Endodermal cell (in vitro differentiated cells): ENCODE measurements at regions not wholly inside any gene's neighbourhood (a gene's known extent, or its start where the extent isn't known, plus 50 kb on each side); places are given as distances from the start of the nearest gene placed in this dataset.

Experiments used
- DNase-seq: peaks from one replicate; pipeline ENCODE4 v3.0.0-alpha.2; 2017
- H3K27ac ChIP-seq: 2 replicates; pipeline ENCODE4 v1.5.1; 2013; ENCODE audit warnings: mild to moderate bottlenecking, low read depth, low read length, moderate library complexity
- H3K27me3 ChIP-seq: 2 replicates; pipeline ENCODE4 v1.6.1; 2013; ENCODE audit warnings: mild to moderate bottlenecking, low read length, moderate library complexity; ENCODE audit not compliant: insufficient read depth, control insufficient read depth, poor library complexity, severe bottlenecking
- H3K36me3 ChIP-seq: 2 replicates; pipeline ENCODE4 v1.7.0; 2013; ENCODE audit warnings: mild to moderate bottlenecking, low read length, moderate library complexity; ENCODE audit not compliant: control insufficient read depth, insufficient read depth
- H3K4me1 ChIP-seq: one replicate; pipeline ENCODE4 v1.7.0; 2013; ENCODE audit warnings: low read length; ENCODE audit not compliant: control insufficient read depth, insufficient read depth
- H3K4me3 ChIP-seq: 2 replicates; pipeline ENCODE4 v1.5.1; 2013; ENCODE audit warnings: mild to moderate bottlenecking, low read length, moderate library complexity
- H3K9ac ChIP-seq: 2 replicates; pipeline ENCODE4 v1.6.1; 2013; ENCODE audit warnings: mild to moderate bottlenecking, low read length, moderate library complexity; ENCODE audit not compliant: poor library complexity, severe bottlenecking; ENCODE audit errors: extremely low read depth
- H3K9me3 ChIP-seq: 2 replicates; pipeline ENCODE4 v1.6.1; 2013; ENCODE audit warnings: mild to moderate bottlenecking, low read length, moderate library complexity; ENCODE audit not compliant: control insufficient read depth
- H3K27ac Mint-ChIP-seq: 2 replicates; pipeline ENCODE4 v1.8.0; 2020; ENCODE audit warnings: mixed read lengths
- H3K27me3 Mint-ChIP-seq: 2 replicates; pipeline ENCODE4 v1.8.0; 2021; ENCODE audit warnings: mild to moderate bottlenecking, mixed read lengths; ENCODE audit not compliant: insufficient read depth
- H3K36me3 Mint-ChIP-seq: 2 replicates; pipeline ENCODE4 v1.8.0; 2020; ENCODE audit warnings: low read depth, mixed read lengths
- H3K4me1 Mint-ChIP-seq: 2 replicates; pipeline ENCODE4 v1.8.0; 2020; ENCODE audit warnings: mixed read lengths
- H3K4me3 Mint-ChIP-seq: 2 replicates; pipeline ENCODE4 v1.8.0; 2020; ENCODE audit warnings: mild to moderate bottlenecking, moderate library complexity, mixed read lengths
- H3K9me3 Mint-ChIP-seq: 2 replicates; pipeline ENCODE4 v1.8.0; 2020; ENCODE audit warnings: mild to moderate bottlenecking, mixed read lengths
- WGBS, 2 experiments: methylation state at CpG; one replicate each; pipeline versions ENCODE4 v1.1.5 to v1.1.7; 2013; ENCODE audit warnings: missing lambda C conversion rate in 2 of 2, mixed read lengths in 1 of 2; ENCODE audit not compliant: insufficient coverage in 1 of 2, insufficient read length in 1 of 2; 5-methylcytosine and 5-hydroxymethylcytosine counted together
- TF ChIP-seq, protein P1 (sequence below): fragments of 200-600 bp; sonication (generic); conservative IDR thresholded peaks from 2 replicates; pipeline ENCODE4 v1.5.0; 2021; ENCODE audit warnings: antibody characterized with exemption, mild to moderate bottlenecking

DNA sequence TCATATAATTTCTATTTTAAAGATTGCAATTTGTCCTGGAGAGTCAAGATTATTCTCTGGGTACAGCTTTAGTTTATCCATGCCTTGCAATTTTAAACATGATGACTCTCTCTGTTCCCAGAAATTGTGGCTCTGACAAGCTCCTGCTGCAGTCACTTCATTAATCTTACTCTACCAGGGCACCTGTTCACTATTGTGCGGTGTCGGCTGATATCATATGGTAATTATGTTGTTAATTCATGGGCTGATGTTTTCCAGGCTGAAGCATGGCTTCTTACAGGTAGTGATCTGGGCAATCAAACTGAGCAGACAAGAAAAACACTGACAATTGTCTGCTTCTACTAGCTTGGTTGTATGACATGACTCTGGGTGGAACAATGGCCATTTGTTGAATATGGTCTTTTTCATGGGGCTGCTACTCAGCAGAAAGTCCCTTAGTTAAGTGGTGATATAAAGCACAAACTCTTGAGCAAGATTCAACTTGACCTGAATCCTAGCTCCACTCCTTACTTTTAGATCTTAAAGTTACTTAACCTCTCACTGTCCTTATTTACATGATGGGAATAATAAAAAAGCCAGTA, 230.7 kb downstream of the FAT3 start:
- H3K27me3 Mint-ChIP-seq, result peaks cover 2% of the 10 kb centered on the region
- no peaks in the 10 kb centered on the region for H3K9me3 ChIP-seq
- H3K4me3 ChIP-seq, result no peak overlapping the region
- no peak overlapping the region for H3K27ac ChIP-seq
- 90 to 93% methylated on average over 2 of the region's 2 CpGs for WGBS, 2 experiments
- no peaks in the 10 kb centered on the region for H3K36me3 Mint-ChIP-seq
- H3K36me3 ChIP-seq, result no peaks in the 10 kb centered on the region
- peaks cover 5% of the 10 kb centered on the region for H3K4me1 Mint-ChIP-seq
- no peak for DNase-seq
- no peaks in the 10 kb centered on the region for H3K27me3 ChIP-seq
- H3K4me1 ChIP-seq, result no peaks in the 10 kb centered on the region
- H3K9ac ChIP-seq, result no peak overlapping the region
- H3K27ac Mint-ChIP-seq, result no peak overlapping the region
- H3K9me3 Mint-ChIP-seq, result no peaks in the 10 kb centered on the region
- TF ChIP-seq, protein P1, sequence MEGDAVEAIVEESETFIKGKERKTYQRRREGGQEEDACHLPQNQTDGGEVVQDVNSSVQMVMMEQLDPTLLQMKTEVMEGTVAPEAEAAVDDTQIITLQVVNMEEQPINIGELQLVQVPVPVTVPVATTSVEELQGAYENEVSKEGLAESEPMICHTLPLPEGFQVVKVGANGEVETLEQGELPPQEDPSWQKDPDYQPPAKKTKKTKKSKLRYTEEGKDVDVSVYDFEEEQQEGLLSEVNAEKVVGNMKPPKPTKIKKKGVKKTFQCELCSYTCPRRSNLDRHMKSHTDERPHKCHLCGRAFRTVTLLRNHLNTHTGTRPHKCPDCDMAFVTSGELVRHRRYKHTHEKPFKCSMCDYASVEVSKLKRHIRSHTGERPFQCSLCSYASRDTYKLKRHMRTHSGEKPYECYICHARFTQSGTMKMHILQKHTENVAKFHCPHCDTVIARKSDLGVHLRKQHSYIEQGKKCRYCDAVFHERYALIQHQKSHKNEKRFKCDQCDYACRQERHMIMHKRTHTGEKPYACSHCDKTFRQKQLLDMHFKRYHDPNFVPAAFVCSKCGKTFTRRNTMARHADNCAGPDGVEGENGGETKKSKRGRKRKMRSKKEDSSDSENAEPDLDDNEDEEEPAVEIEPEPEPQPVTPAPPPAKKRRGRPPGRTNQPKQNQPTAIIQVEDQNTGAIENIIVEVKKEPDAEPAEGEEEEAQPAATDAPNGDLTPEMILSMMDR, result no peak
- no peak overlapping the region for H3K4me3 Mint-ChIP-seq

DNA sequence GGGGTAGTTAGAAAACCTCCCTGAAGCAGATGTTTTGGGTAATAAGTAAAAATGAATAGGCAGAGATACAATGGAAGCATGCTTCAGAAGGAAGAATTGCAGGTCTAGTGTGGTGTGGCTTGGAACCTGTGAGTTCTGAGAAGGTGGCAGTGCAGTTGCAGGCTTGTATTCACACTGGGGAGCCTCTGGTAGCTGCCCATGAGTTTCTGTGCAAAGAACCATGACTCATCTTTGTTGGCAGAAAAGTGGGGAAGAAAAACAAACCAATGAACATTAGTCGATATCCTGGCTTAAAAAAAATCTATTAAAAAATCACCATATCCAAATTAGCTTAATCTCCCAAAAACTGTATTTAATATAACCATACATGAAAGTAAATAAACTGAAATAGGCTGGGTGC, 232.6 kb downstream of the FAT3 start:
- Histone ChIP-seq H3K36me3 (no peaks in the 10 kb centered on the region), H3K9ac (no peak overlapping the region), H3K27me3 (no peaks in the 10 kb centered on the region), H3K4me3 (no peak overlapping the region), H3K27ac (no peak overlapping the region), H3K4me1 (no peaks in the 10 kb centered on the region), H3K9me3 (no peaks in the 10 kb centered on the region)
- H3K27me3 Mint-ChIP-seq, result peaks cover 2% of the 10 kb centered on the region
- H3K9me3 Mint-ChIP-seq, result no peaks in the 10 kb centered on the region
- H3K27ac Mint-ChIP-seq, result no peak overlapping the region
- peaks cover 13% of the 10 kb centered on the region for H3K4me1 Mint-ChIP-seq
- TF ChIP-seq, protein P1, result no peak
- 67% methylated on average over 1 of the region's 1 CpG; no CpG with 5 or more reads in 1 of the 2 experiments for WGBS, 2 experiments
- no peak for DNase-seq
- no peak overlapping the region for H3K4me3 Mint-ChIP-seq
- H3K36me3 Mint-ChIP-seq, result no peaks in the 10 kb centered on the region

DNA sequence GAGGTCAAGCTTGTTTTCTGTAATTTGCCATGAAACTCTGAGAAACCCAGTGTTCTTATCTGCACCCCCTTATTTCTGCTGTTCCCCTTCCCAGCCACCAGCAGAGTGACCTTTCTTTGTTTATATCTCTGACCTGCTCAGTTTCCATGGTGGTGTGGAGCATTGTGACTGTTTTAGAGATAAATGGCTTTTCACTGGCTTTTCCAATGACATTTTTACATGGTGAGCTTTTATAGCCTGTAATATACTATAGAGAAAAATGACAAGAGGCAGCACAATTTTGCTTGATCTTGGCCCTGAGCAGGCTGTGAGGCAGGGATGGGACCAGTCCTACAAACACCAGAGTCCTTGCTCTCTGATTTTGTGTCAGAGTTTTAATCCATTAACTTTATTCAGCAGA, 233.9 kb downstream of the FAT3 start:
- no peaks in the 10 kb centered on the region for H3K9me3 ChIP-seq
- no peak overlapping the region for H3K27ac ChIP-seq
- no peaks in the 10 kb centered on the region for H3K27me3 ChIP-seq
- no peak overlapping the region for H3K9ac ChIP-seq
- no peaks in the 10 kb centered on the region for H3K9me3 Mint-ChIP-seq
- H3K4me1 Mint-ChIP-seq, result peaks cover 25% of the 10 kb centered on the region
- TF ChIP-seq, protein P1, result no peak
- no peaks in the 10 kb centered on the region for H3K36me3 Mint-ChIP-seq
- H3K27me3 Mint-ChIP-seq, result peaks cover 2% of the 10 kb centered on the region
- peaks cover 8% of the 10 kb centered on the region for H3K4me1 ChIP-seq
- DNase-seq, result no peak
- H3K4me3 Mint-ChIP-seq, result no peak overlapping the region
- H3K36me3 ChIP-seq, result no peaks in the 10 kb centered on the region
- H3K4me3 ChIP-seq, result no peak overlapping the region
- no peak overlapping the region for H3K27ac Mint-ChIP-seq
